WERI-Rb-1 (cell line): ENCODE measurements at regions not wholly inside any gene's neighbourhood (a gene's known extent, or its start where the extent isn't known, plus 50 kb on each side); places are given as distances from the start of the nearest gene placed in this dataset.

Experiments used
- DNase-seq: peaks from one replicate; pipeline ENCODE4 v3.0.0-alpha.2; 2020
- H3K27ac ChIP-seq: fragments of 250-450 bp; sonication (Bioruptor Pico); 2 replicates; pipeline ENCODE4 v1.5.1; 2020; ENCODE audit warnings: mild to moderate bottlenecking, moderate library complexity
- H3K27me3 ChIP-seq: fragments of 250-450 bp; sonication (Bioruptor Pico); 2 replicates; pipeline ENCODE4 v1.5.1; 2021; ENCODE audit warnings: mild to moderate bottlenecking, low read depth, moderate library complexity; ENCODE audit not compliant: insufficient read depth, severe bottlenecking
- H3K36me3 ChIP-seq: fragments of 250-450 bp; sonication (Bioruptor Pico); 2 replicates; pipeline ENCODE4 v1.5.1; 2020; ENCODE audit warnings: mild to moderate bottlenecking, moderate library complexity
- H3K4me3 ChIP-seq: 2 replicates; pipeline ENCODE4 v1.5.1; 2011; ENCODE audit warnings: low read depth, mild to moderate bottlenecking, control low read depth, low read length
- H3K9me3 ChIP-seq: fragments of 250-450 bp; sonication (Bioruptor Pico); 2 replicates; pipeline ENCODE4 v1.5.1; 2021; ENCODE audit warnings: mild to moderate bottlenecking, moderate library complexity; ENCODE audit not compliant: severe bottlenecking
- CTCF ChIP-seq: IDR thresholded peaks from 2 replicates; pipeline ENCODE4 v1.5.1; 2011; ENCODE audit warnings: low read depth, mild to moderate bottlenecking, control low read depth, inconsistent platforms, low read length

- H3K4me3 ChIP-seq, result no peak overlapping the region
- no peaks in the 10 kb centered on the region for H3K27me3 ChIP-seq
- no peak for TF ChIP-seq CTCF
- no peak for DNase-seq
- H3K9me3 ChIP-seq, result no peaks in the 10 kb centered on the region
- no peak overlapping the region for H3K27ac ChIP-seq
- no peaks in the 10 kb centered on the region for H3K36me3 ChIP-seq
Observed at GRCh38 chr16:85279825-85280545, 167.7 kb upstream of the CIBAR2 start.

- no peak for TF ChIP-seq CTCF
Observed at GRCh38 chr16:85281181-85281580, 168.9 kb upstream of the CIBAR2 start.

GRCh38 chr16:85282842-85283241 lies 170.6 kb upstream of the CIBAR2 start:
- no peak for DNase-seq
- Histone ChIP-seq H3K36me3 (no peaks in the 10 kb centered on the region), H3K27me3 (no peaks in the 10 kb centered on the region), H3K9me3 (no peaks in the 10 kb centered on the region), H3K27ac (peak overlapping the region; percentile 97), H3K4me3 (no peak overlapping the region)
- TF ChIP-seq CTCF, result no peak

More at GRCh38 chr16:85281181-85281580, 168.9 kb upstream of the CIBAR2 start:
- Histone ChIP-seq H3K27ac (no peak overlapping the region; the same call in 1 of the 2 replicates), H3K36me3 (no peaks in the 10 kb centered on the region), H3K27me3 (no peaks in the 10 kb centered on the region), H3K4me3 (no peak overlapping the region), H3K9me3 (no peaks in the 10 kb centered on the region)
- DNase-seq, result no peak

GRCh38 chr16:85283305-85284050 lies 171.2 kb upstream of the CIBAR2 start:
- Histone ChIP-seq H3K9me3 (no peaks in the 10 kb centered on the region), H3K4me3 (peak overlapping the region; percentile 17), H3K27me3 (no peaks in the 10 kb centered on the region), H3K36me3 (no peaks in the 10 kb centered on the region), H3K27ac (peak overlapping the region; percentile 97)
- DNase-seq, result no peak
- no peak for TF ChIP-seq CTCF

- peak; percentile 93 for DNase-seq
- no peaks in the 10 kb centered on the region for H3K27me3 ChIP-seq
- TF ChIP-seq CTCF, result no peak
- no peaks in the 10 kb centered on the region for H3K36me3 ChIP-seq
- H3K9me3 ChIP-seq, result no peaks in the 10 kb centered on the region
- peak overlapping the region; percentile 20 for H3K4me3 ChIP-seq
- peak overlapping the region; percentile 97 for H3K27ac ChIP-seq
Observed at GRCh38 chr16:85284141-85284817, 172.0 kb upstream of the CIBAR2 start.
